A549 (cell line): ENCODE measurements at regions not wholly inside any gene's neighbourhood (a gene's known extent, or its start where the extent isn't known, plus 50 kb on each side); places are given as distances from the start of the nearest gene placed in this dataset.

Experiments
- POLR2AphosphoS2 ChIP-seq: conservative IDR thresholded peaks from 2 replicates; pipeline ENCODE4 v1.6.1; 2012; ENCODE audit warnings: low read length, improper control_type of control experiment, inconsistent platforms
- TF ChIP-seq, protein P1 (sequence below): fragments of >200 bp; sonication (Bioruptor Twin); formaldehyde crosslinking; IDR thresholded peaks from 3 replicates; pipeline ENCODE4 v1.5.1; 2016

DNA sequence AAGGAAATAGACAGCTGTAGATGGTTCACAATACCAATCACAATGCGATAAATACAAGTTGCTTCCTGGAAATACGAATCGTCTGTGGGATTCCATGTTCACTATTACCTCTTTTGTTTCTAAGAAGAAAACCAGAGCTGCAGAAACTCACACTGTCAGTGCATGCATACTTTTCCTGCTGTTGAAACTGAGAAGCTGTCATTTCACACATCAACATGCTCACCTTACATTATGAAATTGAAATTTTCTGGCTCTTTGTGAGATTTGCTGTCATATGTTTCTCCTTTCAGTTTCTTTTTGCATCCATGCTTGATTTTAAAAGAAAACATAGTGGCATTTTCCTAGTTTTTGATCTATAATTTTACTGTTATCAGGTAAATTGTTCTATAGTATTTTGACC, 418.3 kb upstream of the HTR2C start:
- TF ChIP-seq, protein P1, sequence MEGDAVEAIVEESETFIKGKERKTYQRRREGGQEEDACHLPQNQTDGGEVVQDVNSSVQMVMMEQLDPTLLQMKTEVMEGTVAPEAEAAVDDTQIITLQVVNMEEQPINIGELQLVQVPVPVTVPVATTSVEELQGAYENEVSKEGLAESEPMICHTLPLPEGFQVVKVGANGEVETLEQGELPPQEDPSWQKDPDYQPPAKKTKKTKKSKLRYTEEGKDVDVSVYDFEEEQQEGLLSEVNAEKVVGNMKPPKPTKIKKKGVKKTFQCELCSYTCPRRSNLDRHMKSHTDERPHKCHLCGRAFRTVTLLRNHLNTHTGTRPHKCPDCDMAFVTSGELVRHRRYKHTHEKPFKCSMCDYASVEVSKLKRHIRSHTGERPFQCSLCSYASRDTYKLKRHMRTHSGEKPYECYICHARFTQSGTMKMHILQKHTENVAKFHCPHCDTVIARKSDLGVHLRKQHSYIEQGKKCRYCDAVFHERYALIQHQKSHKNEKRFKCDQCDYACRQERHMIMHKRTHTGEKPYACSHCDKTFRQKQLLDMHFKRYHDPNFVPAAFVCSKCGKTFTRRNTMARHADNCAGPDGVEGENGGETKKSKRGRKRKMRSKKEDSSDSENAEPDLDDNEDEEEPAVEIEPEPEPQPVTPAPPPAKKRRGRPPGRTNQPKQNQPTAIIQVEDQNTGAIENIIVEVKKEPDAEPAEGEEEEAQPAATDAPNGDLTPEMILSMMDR, result no peak
- TF ChIP-seq POLR2AphosphoS2, result no peak
